Stimulated activated CD4-positive, alpha-beta T cell treated with anti-CD3 and anti-CD28 coated beads, Interleukin-1b, Interleukin-23, amount 100 ng/mL, for 24 hours (primary cell): ENCODE measurements at regions not wholly inside any gene's neighbourhood (a gene's known extent, or its start where the extent isn't known, plus 50 kb on each side); places are given as distances from the start of the nearest gene placed in this dataset.

ENCODE experiments used
- DNase-seq, 4 experiments: peaks; one replicate each; pipeline ENCODE4 v3.0.0-alpha.2; 2020; ENCODE audit warnings: low read depth in 4 of 4, low spot score in 1 of 4

DNA sequence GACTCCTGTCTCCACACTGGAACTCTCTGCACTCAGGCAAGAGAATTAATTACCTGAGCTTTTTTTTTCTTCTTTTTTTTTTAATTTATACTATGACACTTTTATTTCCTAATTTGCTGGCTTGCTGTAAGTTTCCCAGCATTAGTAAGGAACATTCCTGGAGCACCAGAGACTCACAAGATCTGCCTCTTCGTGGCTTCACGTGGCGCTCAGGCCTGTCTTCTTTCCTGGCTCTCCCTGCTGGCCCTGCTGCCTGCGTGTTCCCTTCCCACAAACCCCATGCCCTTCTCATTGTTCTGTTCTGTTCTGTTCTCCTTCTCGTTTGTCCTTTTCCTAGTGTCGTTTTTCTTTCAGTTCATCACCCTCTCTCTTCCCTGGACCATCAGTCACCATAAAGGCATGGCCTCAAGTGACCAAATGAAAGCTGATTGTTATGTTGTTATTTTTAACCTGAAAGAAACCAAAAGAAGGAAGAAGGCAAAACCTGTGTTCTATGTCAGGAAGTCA, 591.6 kb upstream of the PFKP start:
- DNase-seq, result no peak

DNA sequence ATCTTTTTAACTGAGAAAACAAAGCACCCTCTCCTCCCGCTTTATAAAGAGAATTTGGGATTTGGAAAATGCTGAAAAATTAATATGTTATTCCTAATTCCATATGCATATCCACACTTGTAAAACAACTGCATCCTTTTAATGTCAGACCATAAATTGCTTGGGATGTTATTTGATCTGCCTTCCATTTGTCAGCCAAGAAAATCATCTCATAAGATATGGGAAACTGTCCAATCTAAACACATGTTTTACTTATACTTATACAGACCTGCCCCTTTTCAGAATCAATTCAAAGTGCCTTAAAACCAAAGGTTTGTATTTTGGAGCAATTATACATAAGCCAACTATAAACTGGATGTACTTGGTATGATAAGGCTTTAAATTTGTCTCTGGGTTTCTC, 595.5 kb upstream of the PFKP start:
- no peak for DNase-seq

DNA sequence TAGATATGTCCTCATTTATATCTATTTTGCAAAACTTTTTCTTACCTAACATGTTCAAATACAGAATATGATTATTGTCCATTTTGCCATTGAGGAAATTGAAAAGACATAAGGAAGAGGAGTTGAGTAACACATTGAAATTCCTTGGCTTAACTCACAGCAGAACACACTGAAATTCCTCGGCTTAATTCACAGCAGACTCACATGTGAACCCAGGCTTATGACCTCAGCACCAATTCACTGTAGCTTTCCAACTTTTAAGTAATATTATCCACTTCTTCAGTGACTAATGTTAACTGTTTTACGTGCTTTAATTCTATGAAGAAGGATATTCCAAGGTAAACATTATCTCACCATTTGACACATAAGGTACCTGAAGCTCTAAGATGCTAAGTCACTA, 597.5 kb upstream of the PFKP start:
- DNase-seq, result no peak

DNA sequence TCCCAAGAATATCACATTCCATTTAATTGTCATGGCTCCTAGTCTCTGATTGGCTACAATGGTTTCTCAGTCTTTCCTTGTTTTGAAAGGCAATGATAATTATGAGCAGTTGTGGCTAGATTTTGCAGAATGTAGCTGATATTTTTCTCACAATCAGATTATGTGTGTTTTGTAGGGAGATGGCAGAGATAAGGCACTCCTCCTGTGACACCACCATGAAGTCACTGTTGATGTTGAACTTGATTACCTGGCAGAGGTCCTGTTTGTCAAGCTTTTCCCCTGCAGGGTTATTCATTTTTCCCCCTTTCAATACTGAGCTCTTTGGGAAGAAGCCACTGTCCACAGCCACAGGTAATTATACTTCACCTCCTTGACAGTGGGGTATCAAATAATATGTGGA, 602.9 kb upstream of the PFKP start:
- DNase-seq, result no peak

DNA sequence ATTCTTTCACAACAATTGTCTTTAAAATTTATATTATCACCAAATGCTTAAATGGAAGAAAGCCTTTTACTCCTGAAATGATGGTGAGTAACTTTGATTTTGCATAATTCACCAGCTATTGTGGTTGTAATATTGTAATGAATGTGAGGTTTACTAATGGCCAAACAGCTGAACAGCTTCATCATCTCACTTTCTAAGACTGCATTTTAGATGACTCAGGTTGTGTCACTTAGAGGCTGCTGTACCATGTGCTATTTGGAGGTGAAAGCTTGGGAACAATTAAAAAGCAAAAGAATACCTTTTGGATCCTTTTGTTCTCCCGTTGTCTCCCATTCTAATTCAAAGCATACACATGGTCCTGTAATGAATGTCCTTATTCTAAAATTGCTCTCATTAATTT, 604.0 kb upstream of the PFKP start:
- no peak for DNase-seq

DNA sequence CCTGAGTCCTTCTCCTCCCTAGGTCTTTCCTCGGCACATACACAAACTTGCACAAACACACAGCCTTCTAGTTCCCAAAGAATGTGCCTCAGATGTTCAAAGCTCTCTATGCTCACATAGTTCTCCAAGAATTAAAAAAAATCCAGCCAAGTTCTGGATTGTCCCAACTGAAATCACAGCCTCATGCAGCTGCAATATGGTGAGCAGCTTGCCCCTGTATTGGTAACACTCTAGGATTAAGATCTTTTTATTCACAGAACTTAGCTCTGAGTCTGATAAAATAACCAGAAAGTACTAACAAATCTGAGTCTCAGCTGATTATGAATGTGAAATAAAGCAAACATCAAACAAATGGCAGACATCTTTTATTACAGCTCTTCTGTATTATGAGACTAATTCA, 604.8 kb upstream of the PFKP start:
- DNase-seq, result no peak

DNA sequence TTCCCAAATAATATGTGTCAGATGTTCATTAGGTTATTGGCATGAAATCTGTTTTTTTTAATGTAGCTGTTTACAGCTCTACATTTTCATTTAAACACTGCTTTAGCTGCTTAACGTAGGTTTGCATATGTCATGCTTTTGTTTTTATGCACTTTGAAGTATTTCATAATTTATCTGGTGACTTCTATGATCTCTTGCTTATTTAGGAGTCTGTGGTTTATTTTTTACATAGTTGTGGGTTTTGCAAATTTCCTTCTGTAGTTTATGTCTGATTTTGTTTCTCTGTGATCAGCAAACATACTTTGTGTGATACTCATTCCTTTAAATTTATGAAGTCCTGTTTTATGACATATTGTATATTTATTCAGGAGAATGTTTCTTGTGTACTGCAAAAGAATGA, 606.5 kb upstream of the PFKP start:
- no peak for DNase-seq

DNA sequence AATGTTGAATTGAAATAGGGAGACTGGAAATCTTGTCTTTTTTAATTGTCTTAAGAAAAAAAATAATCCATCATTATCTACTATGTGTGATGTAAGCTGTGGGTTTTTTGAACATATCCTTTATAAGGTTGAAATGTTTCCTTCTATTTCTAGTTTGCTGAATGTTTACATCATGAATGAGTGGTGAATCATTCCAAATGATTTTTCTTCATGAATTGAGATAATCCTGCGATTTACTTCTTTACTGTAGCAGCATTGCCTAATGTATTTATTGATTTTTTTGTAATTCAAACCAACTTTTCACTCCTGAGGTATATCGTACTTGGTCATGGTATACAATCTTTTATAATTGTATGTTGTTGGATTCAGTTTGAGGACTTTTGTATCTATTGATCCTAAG, 607.6 kb upstream of the PFKP start:
- no peak for DNase-seq

DNA sequence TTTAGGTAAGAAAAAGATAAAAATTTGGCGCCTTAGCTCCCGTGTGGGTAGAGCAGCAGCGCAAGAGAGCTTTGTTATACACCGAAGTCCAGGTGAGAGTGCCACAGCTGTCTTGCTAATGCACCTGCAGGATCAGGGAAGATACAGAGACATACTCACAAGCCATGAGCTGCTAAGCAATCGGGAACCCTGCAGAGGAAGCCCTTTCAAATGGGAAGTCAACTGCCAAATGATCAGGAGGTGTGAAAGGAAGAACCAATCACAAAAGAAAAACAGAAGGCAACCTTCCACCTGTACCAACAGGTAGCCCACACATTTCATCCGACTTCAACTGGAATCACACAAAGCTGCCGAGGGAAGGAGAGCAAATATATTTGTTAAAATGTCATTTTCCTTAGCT, 610.5 kb upstream of the PFKP start:
- DNase-seq, result no peak

DNA sequence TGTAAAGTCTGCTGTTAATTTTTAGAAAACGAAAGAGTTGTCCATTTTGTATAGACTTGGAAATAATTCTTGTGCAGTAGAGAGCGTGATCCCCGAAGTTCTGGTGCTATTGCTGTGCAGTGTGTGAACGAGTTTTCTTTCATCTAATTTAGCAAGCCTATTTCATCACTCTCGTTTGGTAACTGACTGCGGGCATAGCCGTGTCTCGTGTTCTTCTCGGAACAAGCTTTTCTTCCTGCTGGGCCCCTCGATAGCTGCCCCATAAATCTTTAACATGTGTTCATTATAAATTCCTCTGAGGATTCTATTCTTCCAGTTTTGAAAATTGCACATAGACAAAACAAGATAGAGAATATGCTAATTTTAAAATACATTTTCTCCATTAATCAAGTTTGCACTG, 622.0 kb upstream of the PFKP start:
- DNase-seq, result no peak

DNA sequence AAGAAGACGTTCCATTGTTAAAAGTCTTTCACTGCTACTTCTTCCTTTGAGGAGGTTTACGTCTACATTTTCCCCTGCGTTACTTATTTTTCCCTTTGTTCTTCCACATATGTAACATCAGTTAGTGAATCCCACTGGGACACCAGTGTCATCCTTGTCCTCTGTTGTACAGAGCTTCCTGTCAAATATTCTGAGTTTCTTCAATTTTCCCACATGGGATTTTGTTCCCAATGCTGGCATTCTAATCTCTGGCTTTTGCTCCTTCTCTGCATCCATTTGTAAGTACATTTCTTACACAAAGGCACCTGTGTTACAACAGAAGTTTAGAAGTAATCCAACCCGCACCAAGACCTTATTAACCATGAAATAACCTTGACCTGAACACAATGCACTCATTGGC, 627.4 kb upstream of the PFKP start:
- no peak for DNase-seq

DNA sequence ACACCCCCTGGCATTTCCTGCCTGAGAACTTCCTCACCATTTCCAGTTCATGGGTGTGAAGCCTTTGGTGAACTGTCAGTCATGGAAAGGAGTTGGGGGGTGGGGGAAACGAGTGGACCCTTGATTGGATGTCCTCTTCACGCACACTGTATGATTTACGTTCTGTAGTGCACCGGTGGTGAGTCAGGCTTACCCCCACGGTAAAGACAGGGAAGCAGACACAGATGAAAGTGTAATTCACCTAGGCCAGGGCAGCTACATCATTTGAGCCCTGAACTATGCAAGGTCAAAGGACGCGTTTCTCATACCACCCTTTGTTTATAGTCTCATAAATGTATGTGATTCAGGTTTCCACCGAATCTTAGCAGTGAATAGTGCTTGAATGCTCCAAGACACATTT, 628.3 kb upstream of the PFKP start:
- DNase-seq, result no peak

DNA sequence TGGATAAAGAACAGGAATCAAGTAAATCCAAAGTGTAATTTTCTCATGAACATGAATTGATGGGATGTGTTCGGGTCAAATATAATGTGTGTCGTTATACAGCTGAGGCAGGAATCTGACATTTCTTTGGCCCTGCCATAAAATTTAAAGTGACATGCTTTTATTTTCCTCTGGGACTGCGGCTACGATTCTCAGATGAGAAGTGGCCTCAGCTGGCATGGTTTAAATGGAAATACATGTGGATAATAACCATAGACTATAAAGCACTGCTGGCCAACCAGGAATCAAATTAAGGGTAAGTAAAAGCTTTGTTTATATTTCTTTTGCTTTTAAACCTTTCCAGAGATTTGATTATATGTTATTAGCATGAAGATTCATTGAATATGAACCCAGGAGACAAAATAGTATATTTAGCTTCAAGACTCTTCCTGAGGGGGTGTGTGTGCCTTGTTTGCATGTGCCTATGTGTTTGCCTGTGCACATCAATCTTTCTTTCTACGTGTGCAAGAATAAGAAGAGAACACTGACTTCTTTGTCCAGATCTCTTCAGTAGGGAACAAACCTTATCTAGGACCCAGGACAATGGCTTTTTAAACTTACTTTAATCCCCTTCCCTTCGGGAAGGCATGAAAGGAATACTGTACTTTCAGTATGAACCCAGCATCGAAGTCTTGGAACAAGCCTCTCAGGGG, 629.0 kb upstream of the PFKP start:
- DNase-seq, result no peak

DNA sequence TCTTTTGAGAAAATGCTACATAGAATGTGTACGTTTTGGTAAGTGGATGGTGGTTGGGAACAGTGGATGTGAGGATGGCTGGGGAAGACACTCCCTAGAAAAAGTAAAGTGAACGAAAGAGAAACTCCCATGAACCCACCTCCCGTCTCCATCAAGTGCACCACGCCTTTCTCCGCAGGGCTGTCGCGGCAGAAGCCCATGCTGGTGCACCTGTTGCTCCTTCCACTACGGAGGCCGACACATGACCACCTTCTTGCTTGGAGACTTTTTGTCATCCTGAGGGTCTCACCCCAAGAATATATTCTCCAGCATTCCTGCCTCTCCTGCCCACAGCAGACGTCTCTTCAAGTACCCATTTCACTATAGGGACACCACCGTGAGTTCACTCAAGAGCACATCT, 630.4 kb upstream of the PFKP start:
- DNase-seq, result no peak

DNA sequence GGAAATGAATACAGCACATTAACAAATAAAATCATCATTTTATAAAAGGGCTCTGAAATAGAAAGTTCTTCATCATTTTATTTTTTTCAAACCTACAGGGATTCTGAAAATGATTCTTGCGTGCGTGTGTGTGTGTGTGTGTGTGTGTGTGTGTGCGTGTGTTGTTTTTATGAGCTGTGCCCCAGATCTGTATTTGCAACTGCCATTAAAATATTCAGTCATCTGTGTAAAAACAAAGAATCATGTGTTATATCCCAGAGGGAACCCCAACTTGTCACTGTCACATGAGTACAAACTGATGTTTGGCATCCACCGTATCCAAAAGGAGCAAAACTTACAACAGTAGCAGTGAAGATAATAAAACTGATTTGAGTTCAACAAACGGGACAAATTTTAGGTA, 635.4 kb upstream of the PFKP start:
- DNase-seq, result no peak

DNA sequence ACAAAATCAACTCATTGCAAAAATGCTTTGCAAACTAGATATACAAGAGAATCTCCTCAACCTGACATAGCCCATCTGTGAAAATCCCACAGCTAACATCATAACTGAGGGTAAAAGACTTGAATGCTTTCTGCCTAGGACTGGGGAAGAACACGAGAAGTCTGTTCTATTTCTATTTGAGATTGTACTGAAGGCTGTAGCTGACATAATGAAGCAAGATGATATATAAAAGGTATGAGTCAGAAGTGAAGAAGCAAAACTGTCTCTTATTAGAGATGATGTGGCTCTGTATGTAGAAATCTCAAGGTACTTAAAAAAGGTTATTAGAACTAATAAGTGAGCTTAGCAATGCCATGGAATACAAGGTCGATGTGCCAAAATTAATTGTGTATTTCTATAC, 639.9 kb upstream of the PFKP start:
- DNase-seq, result no peak

DNA sequence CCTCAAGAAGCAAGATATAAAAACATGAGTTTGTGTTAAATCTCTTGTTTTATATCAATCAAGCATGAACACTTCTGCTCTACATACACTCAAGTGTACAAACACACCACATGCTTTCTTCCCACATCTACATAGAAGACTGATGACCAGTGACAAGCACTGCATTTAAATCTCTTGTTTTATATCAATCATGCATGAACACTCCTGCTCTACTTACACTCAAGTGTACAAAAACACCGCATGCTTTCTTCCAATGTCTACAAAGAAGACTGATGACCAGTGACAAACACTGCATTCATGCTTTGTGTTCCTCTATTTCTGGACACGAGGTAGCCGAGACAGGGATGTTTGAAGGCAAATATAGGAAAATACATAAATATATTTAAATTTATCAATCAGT, 642.0 kb upstream of the PFKP start:
- DNase-seq, result no peak

DNA sequence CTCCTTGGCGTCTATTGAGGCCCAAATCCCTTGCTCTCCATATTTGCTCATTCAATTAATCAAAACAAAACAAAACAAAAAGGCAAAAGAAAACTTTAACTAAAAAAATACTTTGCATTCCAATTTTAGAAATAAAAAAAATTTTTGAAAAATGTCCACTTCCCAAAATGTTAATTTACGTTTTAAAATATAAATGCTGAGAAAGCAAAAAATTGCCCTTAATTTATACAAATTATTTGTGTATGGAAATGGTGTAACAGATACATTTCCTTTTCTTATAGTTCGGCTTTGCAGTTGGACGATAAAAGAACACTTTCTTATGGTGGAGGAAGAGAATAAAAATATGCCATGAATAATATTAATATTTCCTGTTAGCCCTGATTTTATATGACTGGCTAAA, 652.8 kb upstream of the PFKP start:
- DNase-seq, result no peak

DNA sequence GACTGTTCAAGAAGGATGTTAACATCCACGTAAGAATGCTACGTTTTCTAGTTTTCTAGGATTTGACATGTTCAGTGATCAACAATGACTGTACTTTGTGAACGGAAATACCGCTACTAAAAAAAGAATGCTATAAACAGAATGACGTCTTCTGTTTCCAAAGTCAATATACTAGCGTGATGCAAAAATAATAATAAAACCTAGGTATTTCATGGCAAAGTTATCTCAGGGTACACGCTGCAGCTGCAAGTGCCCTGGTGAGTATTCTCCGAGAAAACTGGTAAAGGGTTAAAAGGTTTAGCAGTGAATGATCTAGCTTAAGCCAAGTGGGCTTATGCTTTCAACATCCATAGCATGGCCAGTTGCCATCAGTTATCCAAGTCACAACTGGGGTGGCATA, 653.3 kb upstream of the PFKP start:
- no peak for DNase-seq

DNA sequence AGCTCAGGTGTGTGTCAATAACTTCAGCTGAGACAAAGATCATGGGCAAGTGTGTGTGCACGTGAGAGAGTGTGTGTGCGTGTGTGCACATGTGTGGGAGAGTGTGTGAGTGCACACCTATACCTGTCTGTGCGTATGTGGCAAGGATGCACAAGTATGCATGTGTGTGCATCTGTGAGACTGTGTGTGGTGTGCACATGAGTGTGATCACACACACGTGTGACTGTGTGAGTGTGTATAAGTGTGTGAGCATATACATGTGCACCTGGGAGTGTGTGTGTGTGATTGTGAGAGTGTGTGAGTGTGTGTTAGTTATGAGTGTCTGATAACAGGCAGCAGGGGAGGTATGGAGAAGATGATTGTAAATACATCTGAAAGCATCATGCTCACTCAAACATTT, 657.3 kb upstream of the PFKP start:
- no peak for DNase-seq

DNA sequence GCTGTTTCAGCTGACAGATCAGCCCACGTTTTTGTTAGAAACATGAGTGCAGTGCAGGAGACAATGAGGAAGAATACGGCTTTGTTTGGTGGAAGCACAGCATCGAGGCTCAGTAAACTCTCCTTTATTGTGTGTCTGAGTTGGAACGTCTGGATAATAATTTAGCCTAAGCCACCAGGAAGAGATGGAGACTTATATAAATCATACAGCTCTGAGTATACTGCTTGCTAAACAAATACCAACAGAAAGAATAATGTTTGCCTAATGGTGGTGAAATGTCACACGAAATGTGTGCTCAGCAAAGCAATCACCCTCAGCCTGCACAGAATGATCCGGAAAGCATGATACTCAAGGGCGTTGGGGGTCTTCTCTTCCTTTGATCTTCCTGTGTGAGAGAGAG, 664.1 kb upstream of the ADARB2 start:
- DNase-seq, result no peak

DNA sequence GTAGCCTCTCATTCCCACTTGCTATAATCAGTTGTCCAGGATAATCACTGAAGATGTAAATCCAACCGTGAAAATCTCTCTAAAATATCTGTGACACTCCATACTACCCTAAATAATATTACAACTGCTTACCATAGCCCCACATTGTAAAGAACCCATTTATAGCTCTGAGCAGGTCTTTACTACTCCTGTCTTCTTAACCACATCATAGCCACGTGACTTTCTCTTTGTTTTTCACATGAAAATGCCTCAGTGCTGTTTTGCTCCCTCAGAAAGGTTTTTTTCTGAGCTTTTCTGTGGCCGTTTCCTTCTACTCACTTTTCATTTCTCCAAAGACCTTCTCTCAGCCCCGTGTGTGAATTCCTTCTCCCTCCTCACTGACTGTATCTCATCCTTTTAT, 662.2 kb upstream of the ADARB2 start:
- no peak for DNase-seq

DNA sequence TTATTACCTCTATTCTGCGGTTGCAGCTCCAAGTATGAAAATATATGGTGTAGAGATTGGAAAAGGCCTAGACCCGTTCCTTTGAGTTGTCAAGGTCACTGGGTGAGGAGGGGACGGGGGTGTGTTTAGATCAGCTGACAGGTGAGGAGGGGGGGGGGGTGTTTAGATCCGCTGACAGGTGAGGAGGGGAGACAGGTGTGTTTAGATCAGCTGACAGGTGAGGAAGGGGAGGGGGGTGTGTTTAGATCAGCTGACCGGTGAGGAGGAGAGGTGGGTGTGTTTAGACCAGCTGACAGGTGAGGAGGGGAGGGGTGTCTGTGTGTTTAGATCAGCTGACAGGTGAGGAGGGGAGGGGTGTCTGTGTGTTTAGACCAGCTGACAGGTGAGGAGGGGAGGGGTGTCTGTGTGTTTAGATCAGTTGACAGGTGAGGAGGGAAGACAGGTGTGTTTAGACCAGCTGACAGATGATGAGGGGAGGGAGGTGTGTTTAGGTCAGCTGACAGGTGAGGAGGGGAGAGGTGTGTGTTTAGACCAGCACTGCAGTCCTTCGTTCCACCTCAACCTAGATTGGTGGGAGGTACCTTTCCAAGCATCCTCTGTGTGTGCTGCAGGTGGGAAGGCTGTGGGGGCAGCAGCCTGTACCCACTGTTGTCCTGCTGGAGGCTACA, 655.0 kb upstream of the ADARB2 start:
- no peak for DNase-seq
